Thyroid gland (tissue), 4 donors: ENCODE measurements at regions not wholly inside any gene's neighbourhood (a gene's known extent, or its start where the extent isn't known, plus 50 kb on each side); places are given as distances from the start of the nearest gene placed in this dataset.

Source experiments
- POLR2A ChIP-seq, 2 donors: fragments of 450-650 bp; IDR thresholded peaks; one replicate each; pipeline ENCODE4 v1.6.1; 2017; ENCODE audit warnings: antibody characterized with exemption in 2 of 2, mild to moderate bottlenecking in 2 of 2, moderate library complexity in 1 of 2
- TF ChIP-seq, protein P1 (sequence below), 6 experiments: fragments of 200-600 bp in 3 of 6; fragments of 450-650 bp in 3 of 6; sonication (generic) in 3 of 6; IDR thresholded peaks; one replicate each; pipeline ENCODE4 v1.5.1; 2016 to 2019; ENCODE audit warnings: antibody characterized with exemption in 6 of 6, mild to moderate bottlenecking in 2 of 6, inconsistent platforms in 1 of 6, moderate library complexity in 1 of 6

GRCh38 chr12:24075650-24076049 is 126.2 kb upstream of the SOX5 start:
- TF ChIP-seq, protein P1, sequence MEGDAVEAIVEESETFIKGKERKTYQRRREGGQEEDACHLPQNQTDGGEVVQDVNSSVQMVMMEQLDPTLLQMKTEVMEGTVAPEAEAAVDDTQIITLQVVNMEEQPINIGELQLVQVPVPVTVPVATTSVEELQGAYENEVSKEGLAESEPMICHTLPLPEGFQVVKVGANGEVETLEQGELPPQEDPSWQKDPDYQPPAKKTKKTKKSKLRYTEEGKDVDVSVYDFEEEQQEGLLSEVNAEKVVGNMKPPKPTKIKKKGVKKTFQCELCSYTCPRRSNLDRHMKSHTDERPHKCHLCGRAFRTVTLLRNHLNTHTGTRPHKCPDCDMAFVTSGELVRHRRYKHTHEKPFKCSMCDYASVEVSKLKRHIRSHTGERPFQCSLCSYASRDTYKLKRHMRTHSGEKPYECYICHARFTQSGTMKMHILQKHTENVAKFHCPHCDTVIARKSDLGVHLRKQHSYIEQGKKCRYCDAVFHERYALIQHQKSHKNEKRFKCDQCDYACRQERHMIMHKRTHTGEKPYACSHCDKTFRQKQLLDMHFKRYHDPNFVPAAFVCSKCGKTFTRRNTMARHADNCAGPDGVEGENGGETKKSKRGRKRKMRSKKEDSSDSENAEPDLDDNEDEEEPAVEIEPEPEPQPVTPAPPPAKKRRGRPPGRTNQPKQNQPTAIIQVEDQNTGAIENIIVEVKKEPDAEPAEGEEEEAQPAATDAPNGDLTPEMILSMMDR (IDR thresholded peaks at IDR 0.05) = no peak
- no peak for TF ChIP-seq POLR2A (IDR thresholded peaks at IDR 0.05)
